ENCODE measurements at regions not wholly inside any gene's neighbourhood (a gene's known extent, or its start where the extent isn't known, plus 50 kb on each side); places are given as distances from the start of the nearest gene placed in this dataset.

DNA sequence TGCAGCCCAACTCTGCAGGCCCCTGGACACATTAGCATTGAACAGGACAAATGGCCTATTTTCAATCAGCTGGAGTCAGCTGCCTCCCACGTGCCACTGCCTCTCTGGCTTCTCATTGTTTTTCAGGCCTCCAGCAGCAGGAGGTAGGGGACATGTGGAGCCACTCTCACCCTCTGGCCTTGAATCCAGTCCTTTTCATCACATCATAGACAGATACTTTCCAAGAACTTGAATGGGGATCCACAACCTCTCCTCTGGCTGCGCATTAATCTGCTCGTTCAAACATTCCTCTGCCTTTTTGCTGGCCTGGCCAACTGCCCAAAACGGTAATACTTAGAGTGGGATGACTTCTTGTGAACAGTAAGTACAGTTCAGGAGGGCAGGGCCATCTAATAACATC is 592.3 kb downstream of the PKHD1 start:
- TF ChIP-seq CCAR2 (optimal IDR thresholded peaks at IDR 0.05; ENCODE audit: low read depth, low read length) (no peak), EP300 (IDR thresholded peaks at IDR 0.05; ENCODE audit: low read depth in 2 of 2, low read length in 2 of 2) (no peak), EP300 (CRISPR knock-in tag; IDR thresholded peaks at IDR 0.05; ENCODE audit: borderline replicate concordance) (no peak), ZNF274 (CRISPR knock-in tag; IDR thresholded peaks at IDR 0.05) (no peak), EZH2 (conservative IDR thresholded peaks at IDR 0.05; ENCODE audit: low read depth, low read length) (no peak), PHF5A (CRISPR knock-in tag; IDR thresholded peaks at IDR 0.05; ENCODE audit: low read depth, unreplicated experiment) (no peak), ZBTB7A (CRISPR knock-in tag; IDR thresholded peaks at IDR 0.05) (no peak), HOXA5 (CRISPR knock-in tag; IDR thresholded peaks at IDR 0.05) (no peak), SAFB2 (CRISPR knock-in tag; IDR thresholded peaks at IDR 0.05; ENCODE audit: borderline replicate concordance, low read depth) (no peak)
- TF ChIP-seq, protein P1, sequence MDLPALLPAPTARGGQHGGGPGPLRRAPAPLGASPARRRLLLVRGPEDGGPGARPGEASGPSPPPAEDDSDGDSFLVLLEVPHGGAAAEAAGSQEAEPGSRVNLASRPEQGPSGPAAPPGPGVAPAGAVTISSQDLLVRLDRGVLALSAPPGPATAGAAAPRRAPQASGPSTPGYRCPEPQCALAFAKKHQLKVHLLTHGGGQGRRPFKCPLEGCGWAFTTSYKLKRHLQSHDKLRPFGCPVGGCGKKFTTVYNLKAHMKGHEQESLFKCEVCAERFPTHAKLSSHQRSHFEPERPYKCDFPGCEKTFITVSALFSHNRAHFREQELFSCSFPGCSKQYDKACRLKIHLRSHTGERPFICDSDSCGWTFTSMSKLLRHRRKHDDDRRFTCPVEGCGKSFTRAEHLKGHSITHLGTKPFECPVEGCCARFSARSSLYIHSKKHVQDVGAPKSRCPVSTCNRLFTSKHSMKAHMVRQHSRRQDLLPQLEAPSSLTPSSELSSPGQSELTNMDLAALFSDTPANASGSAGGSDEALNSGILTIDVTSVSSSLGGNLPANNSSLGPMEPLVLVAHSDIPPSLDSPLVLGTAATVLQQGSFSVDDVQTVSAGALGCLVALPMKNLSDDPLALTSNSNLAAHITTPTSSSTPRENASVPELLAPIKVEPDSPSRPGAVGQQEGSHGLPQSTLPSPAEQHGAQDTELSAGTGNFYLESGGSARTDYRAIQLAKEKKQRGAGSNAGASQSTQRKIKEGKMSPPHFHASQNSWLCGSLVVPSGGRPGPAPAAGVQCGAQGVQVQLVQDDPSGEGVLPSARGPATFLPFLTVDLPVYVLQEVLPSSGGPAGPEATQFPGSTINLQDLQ (CRISPR knock-in tag; IDR thresholded peaks at IDR 0.05), result no peak
- TF ChIP-seq, protein P2, sequence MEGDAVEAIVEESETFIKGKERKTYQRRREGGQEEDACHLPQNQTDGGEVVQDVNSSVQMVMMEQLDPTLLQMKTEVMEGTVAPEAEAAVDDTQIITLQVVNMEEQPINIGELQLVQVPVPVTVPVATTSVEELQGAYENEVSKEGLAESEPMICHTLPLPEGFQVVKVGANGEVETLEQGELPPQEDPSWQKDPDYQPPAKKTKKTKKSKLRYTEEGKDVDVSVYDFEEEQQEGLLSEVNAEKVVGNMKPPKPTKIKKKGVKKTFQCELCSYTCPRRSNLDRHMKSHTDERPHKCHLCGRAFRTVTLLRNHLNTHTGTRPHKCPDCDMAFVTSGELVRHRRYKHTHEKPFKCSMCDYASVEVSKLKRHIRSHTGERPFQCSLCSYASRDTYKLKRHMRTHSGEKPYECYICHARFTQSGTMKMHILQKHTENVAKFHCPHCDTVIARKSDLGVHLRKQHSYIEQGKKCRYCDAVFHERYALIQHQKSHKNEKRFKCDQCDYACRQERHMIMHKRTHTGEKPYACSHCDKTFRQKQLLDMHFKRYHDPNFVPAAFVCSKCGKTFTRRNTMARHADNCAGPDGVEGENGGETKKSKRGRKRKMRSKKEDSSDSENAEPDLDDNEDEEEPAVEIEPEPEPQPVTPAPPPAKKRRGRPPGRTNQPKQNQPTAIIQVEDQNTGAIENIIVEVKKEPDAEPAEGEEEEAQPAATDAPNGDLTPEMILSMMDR (CRISPR knock-in tag; IDR thresholded peaks at IDR 0.05), result no peak
- TF ChIP-seq, protein P3, sequence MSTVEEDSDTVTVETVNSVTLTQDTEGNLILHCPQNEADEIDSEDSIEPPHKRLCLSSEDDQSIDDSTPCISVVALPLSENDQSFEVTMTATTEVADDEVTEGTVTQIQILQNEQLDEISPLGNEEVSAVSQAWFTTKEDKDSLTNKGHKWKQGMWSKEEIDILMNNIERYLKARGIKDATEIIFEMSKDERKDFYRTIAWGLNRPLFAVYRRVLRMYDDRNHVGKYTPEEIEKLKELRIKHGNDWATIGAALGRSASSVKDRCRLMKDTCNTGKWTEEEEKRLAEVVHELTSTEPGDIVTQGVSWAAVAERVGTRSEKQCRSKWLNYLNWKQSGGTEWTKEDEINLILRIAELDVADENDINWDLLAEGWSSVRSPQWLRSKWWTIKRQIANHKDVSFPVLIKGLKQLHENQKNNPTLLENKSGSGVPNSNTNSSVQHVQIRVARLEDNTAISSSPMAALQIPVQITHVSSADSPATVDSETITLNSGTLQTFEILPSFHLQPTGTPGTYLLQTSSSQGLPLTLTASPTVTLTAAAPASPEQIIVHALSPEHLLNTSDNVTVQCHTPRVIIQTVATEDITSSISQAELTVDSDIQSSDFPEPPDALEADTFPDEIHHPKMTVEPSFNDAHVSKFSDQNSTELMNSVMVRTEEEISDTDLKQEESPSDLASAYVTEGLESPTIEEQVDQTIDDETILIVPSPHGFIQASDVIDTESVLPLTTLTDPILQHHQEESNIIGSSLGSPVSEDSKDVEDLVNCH (CRISPR knock-in tag; IDR thresholded peaks at IDR 0.05), result no peak
- TF ChIP-seq, protein P4, sequence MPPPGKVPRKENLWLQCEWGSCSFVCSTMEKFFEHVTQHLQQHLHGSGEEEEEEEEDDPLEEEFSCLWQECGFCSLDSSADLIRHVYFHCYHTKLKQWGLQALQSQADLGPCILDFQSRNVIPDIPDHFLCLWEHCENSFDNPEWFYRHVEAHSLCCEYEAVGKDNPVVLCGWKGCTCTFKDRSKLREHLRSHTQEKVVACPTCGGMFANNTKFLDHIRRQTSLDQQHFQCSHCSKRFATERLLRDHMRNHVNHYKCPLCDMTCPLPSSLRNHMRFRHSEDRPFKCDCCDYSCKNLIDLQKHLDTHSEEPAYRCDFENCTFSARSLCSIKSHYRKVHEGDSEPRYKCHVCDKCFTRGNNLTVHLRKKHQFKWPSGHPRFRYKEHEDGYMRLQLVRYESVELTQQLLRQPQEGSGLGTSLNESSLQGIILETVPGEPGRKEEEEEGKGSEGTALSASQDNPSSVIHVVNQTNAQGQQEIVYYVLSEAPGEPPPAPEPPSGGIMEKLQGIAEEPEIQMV (CRISPR knock-in tag; IDR thresholded peaks at IDR 0.05; ENCODE audit: low read depth), result no peak
- TF ChIP-seq, protein P5, sequence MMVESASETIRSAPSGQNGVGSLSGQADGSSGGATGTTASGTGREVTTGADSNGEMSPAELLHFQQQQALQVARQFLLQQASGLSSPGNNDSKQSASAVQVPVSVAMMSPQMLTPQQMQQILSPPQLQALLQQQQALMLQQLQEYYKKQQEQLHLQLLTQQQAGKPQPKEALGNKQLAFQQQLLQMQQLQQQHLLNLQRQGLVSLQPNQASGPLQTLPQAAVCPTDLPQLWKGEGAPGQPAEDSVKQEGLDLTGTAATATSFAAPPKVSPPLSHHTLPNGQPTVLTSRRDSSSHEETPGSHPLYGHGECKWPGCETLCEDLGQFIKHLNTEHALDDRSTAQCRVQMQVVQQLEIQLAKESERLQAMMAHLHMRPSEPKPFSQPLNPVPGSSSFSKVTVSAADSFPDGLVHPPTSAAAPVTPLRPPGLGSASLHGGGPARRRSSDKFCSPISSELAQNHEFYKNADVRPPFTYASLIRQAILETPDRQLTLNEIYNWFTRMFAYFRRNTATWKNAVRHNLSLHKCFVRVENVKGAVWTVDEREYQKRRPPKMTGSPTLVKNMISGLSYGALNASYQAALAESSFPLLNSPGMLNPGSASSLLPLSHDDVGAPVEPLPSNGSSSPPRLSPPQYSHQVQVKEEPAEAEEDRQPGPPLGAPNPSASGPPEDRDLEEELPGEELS (CRISPR knock-in tag; IDR thresholded peaks at IDR 0.05), result no peak
